HFFc6 (cell line): ENCODE measurements at regions not wholly inside any gene's neighbourhood (a gene's known extent, or its start where the extent isn't known, plus 50 kb on each side); places are given as distances from the start of the nearest gene placed in this dataset.

Experiments used
- DNase-seq: peaks from one replicate; pipeline ENCODE4 v3.0.0-alpha.2; 2018
- H3K27ac Mint-ChIP-seq: 2 replicates; pipeline ENCODE4 v1.8.0; 2020; ENCODE audit warnings: mild to moderate bottlenecking, mixed read lengths
- H3K27me3 Mint-ChIP-seq: 2 replicates; pipeline ENCODE4 v1.8.0; 2021; ENCODE audit warnings: mild to moderate bottlenecking, moderate library complexity, mixed read lengths; ENCODE audit not compliant: insufficient read depth
- H3K36me3 Mint-ChIP-seq: 2 replicates; pipeline ENCODE4 v1.8.0; 2021; ENCODE audit warnings: low read depth, mixed read lengths
- H3K4me1 Mint-ChIP-seq: 2 replicates; pipeline ENCODE4 v1.8.0; 2020; ENCODE audit warnings: low read depth, mixed read lengths
- H3K4me3 Mint-ChIP-seq: 2 replicates; pipeline ENCODE4 v1.8.0; 2020; ENCODE audit warnings: mild to moderate bottlenecking, moderate library complexity, mixed read lengths
- H3K9me3 Mint-ChIP-seq: 2 replicates; pipeline ENCODE4 v1.8.0; 2020; ENCODE audit warnings: mild to moderate bottlenecking, mixed read lengths
- CTCF ChIP-seq: fragments of 200-600 bp; sonication (generic); IDR thresholded peaks from 2 replicates; pipeline ENCODE4 v1.5.0; 2021; ENCODE audit warnings: antibody characterized with exemption, mild to moderate bottlenecking

DNA sequence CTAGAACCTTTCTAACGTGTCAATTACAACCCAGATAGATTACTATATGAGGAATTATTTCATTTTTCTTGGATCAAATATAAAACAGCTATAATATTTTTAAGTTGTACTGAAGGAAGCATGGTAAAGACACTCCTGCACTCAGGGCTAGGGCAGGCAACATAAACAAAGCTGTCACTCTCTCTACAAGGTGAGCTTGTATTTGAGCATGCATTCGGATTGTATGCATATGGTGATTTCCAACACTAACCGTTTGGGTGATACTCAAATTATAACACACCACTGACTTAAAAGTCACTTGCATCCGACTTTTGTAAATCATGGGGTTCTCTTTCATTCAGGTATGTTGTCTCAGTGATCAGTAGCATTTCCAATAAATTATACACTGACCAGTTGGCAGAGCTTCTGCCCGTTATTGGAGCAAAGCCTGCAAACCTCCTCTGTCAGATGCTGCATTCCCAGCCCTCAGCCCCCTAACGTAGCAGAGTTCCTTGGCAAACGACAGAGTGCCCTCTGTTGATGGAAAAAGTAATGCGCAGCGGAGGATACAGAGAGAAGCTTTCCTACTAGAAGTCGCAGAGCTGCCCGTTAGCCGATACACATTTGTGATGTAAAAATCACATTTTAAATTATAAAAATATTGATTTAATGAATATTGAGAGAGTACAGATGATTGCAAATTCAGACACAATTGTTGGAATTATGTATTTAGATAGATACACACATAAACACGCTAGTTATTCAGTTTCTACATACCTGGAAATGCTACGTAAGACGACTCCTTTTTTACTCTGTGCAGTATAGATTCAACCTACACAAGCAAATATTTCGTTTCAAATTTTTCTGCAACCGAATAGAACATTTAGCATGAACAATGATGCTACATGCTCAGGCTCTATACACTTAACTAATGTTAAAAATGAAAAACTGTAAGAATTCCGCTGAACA lies 173.9 kb upstream of the SP4 start:
- H3K4me3 Mint-ChIP-seq = no peak overlapping the region
- no peaks in the 10 kb centered on the region for H3K9me3 Mint-ChIP-seq
- H3K4me1 Mint-ChIP-seq = no peaks in the 10 kb centered on the region
- DNase-seq = peak; percentile 19
- peak; percentile 70 for TF ChIP-seq CTCF
- H3K36me3 Mint-ChIP-seq = no peaks in the 10 kb centered on the region
- no peak overlapping the region for H3K27ac Mint-ChIP-seq
- H3K27me3 Mint-ChIP-seq = peaks cover 8% of the 10 kb centered on the region; the same call in 1 of the 2 replicates

DNA sequence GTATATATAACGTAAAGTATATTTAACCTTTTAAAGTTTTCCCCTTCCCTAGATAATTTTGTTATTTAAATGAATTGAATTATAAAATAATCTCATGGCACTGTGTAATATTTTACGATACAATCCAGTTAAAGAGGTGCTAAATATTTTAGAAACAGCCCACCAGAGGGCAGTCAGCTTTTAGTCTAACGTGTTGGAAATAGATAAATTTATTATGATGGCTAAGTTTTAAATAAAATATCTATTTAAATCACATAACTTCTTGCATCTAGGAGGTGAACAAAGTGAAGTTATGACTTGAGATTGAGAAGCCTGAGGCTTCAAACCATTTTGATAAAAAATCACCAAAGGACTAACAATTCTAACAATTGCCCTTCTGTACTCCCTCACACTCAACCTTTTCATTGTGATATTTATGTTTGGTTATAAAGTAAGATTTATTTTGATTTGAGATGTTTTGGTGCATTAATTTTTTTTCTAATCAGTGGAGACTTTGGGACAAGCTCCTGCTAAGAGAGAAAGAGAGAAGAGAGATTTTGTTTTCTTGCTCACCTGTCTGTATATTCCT lies 171.5 kb upstream of the SP4 start:
- Mint-ChIP-seq H3K9me3 (no peaks in the 10 kb centered on the region), H3K27ac (no peak overlapping the region), H3K4me3 (no peak overlapping the region), H3K4me1 (no peaks in the 10 kb centered on the region), H3K36me3 (no peaks in the 10 kb centered on the region), H3K27me3 (peaks cover 8% of the 10 kb centered on the region; the same call in 1 of the 2 replicates)
- TF ChIP-seq CTCF = peak; percentile 79
- peak; percentile 18 for DNase-seq

- Mint-ChIP-seq H3K27ac (no peak overlapping the region), H3K9me3 (no peaks in the 10 kb centered on the region), H3K4me1 (no peaks in the 10 kb centered on the region), H3K27me3 (no peaks in the 10 kb centered on the region), H3K4me3 (no peak overlapping the region), H3K36me3 (no peaks in the 10 kb centered on the region)
- TF ChIP-seq CTCF = no peak
- no peak for DNase-seq
Observed at GRCh38 chr7:21260939-21261338, 166.9 kb upstream of the SP4 start.

DNA sequence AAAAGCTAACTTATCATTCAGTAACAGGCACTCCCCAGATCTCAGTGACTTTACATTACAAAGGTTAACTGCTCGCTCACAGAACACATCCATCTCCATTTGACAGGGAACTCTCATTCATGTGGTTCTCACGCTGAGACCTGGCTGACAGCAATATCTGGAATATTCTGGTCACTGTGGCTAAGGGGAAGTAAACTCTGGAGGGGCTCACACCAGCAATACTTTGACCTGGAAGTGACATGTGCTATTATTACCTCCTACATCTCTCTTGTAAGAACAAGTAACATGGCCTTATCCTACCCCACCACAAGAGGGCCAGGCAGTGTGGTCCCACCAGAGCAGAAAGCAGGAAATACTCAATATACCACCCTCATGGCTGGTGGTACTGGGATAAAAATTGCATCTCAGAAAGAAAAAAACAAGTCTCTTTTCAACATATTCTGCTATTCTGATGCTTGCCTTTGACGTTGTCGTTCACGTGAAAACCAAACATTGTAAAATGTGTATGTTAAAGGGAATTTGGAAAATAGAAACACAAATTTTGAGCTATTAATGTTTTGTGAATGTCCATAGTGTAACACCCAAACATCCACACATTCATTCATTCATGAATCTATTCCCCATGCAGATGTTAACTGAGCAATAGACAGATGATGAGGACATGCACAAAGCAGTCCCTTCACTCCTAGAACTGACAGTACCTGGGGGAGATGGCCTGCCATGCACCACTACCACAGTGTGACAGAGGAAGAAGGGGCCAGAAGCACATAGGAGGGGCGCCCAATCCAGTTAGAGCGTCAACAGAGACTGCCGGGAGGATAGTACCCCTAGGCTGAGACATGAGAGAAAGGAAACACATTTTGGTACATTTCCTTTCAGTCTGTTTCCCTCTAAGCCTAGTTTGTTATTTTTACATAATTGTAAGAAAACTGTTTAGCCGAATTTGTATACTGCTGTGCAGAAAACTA lies 166.0 kb upstream of the SP4 start:
- no peaks in the 10 kb centered on the region for H3K36me3 Mint-ChIP-seq
- H3K4me3 Mint-ChIP-seq = no peak overlapping the region
- no peaks in the 10 kb centered on the region for H3K27me3 Mint-ChIP-seq
- peak; percentile 75 for TF ChIP-seq CTCF
- no peaks in the 10 kb centered on the region for H3K9me3 Mint-ChIP-seq
- peak; percentile 6 for DNase-seq
- H3K27ac Mint-ChIP-seq = no peak overlapping the region
- H3K4me1 Mint-ChIP-seq = no peaks in the 10 kb centered on the region

DNA sequence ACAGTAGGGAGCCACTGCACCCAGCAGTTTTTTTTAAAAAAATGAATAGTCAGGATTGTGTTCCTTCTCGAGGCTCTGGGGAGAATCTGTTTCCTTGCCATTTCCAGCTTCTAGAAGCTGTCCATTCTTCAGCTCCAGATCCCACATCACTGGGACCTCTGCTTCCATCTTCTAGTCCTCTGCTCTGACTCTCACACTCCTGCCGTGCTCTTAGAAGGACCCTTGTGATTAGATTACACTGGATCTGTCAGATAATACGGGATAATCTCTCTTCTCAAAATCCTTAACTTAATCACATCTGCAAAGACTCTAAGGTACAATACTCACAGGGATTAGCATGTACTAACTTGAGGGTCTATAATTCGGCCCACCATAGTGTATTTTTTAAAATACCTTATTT lies 158.9 kb upstream of the SP4 start:
- Mint-ChIP-seq H3K36me3 (no peaks in the 10 kb centered on the region), H3K9me3 (no peaks in the 10 kb centered on the region; the same call in 1 of the 2 replicates), H3K27ac (no peak overlapping the region), H3K4me1 (no peaks in the 10 kb centered on the region), H3K27me3 (no peaks in the 10 kb centered on the region; the same call in 1 of the 2 replicates), H3K4me3 (no peak overlapping the region)
- no peak for DNase-seq
- TF ChIP-seq CTCF = no peak
